GM13977 (cell line): ENCODE measurements at regions not wholly inside any gene's neighbourhood (a gene's known extent, or its start where the extent isn't known, plus 50 kb on each side); places are given as distances from the start of the nearest gene placed in this dataset.
"Not testable (repeated sequence)": the region's sequence is repeated elsewhere in the genome, so short reads cannot be mapped to it uniquely, and the experiment has no call there.

ENCODE experiments used
- DNase-seq: peaks from one replicate; pipeline ENCODE4 v3.0.0; 2012; ENCODE audit warnings: low spot score
- in situ Hi-C: fragments of 300-500 bp; cut with MboI; formaldehyde crosslinking; loops from one replicate; pipeline ENCODE4 v1.12.0; 2022; ENCODE audit warnings: low sequenced_read_pairs, low pct_unique_long_range_greater_than_20kb, mixed read lengths, inconsistent platforms; ENCODE audit not compliant: unreplicated experiment
- TF ChIP-seq, protein P1 (sequence below): IDR thresholded peaks from 2 replicates; pipeline ENCODE4 v1.5.1; 2012; ENCODE audit warnings: mild to moderate bottlenecking, control low read depth; ENCODE audit not compliant: insufficient read depth; ENCODE audit errors: extremely low read depth, missing control alignments

DNA sequence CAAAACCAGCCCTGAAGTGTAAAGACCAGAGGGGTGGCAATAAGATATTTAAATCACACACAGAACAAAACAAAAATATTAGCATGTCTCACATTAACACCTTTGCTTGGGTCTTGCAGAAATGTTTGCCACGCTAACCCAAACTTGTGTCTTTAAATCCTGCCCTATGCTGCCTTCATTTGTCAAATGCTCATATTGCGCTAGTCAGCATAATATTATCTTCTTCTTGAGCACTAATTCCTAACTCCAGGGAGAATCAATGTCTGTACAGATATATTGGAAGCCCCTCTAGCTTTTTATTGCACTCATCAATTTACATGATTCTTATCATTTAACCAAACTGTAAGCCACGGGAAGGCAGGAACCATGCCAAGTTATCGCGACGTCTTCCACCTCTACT lies 614.8 kb upstream of the SOX9 start:
- in situ Hi-C loops = no loop called here
- TF ChIP-seq, protein P1, sequence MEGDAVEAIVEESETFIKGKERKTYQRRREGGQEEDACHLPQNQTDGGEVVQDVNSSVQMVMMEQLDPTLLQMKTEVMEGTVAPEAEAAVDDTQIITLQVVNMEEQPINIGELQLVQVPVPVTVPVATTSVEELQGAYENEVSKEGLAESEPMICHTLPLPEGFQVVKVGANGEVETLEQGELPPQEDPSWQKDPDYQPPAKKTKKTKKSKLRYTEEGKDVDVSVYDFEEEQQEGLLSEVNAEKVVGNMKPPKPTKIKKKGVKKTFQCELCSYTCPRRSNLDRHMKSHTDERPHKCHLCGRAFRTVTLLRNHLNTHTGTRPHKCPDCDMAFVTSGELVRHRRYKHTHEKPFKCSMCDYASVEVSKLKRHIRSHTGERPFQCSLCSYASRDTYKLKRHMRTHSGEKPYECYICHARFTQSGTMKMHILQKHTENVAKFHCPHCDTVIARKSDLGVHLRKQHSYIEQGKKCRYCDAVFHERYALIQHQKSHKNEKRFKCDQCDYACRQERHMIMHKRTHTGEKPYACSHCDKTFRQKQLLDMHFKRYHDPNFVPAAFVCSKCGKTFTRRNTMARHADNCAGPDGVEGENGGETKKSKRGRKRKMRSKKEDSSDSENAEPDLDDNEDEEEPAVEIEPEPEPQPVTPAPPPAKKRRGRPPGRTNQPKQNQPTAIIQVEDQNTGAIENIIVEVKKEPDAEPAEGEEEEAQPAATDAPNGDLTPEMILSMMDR = no peak

DNA sequence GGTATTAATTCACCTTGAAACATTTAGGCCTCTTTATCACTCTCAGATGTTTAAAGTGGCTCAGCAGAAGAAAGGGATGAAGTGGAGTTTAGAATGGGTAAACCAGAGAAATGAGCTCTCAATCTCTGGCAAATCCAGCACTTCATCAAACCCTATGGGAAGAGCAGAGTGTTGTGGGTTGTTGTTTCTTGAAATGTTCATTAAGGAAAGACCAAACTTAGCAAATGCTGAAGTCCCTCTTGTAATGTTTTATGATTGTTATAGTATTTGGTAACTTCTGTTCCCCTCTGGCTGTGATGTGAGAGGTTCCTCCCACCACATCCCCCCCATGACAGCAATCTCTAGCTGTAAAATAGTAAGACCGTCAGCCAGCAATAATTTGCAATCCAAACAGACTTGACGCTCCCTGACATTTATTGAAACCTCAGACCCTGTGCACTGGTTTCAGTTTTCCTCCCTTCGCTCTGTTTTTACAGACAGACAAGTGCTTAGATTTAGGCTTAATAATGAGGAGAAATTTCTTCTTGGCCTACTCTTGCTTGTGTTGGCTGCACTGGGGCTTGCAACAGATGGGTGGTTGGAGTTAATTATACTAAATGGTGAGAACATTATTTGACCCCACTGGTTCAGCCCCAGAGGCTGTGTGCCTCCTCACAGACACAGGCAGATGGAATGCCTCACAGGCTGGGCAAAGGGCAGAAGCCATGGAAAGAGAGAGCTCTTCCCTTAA lies 609.4 kb upstream of the SOX9 start:
- no peak for DNase-seq
- TF ChIP-seq, protein P1 = no peak
- in situ Hi-C loops = no loop called here

More for the DNA sequence above, 614.8 kb upstream of the SOX9 start:
- no peak for DNase-seq

DNA sequence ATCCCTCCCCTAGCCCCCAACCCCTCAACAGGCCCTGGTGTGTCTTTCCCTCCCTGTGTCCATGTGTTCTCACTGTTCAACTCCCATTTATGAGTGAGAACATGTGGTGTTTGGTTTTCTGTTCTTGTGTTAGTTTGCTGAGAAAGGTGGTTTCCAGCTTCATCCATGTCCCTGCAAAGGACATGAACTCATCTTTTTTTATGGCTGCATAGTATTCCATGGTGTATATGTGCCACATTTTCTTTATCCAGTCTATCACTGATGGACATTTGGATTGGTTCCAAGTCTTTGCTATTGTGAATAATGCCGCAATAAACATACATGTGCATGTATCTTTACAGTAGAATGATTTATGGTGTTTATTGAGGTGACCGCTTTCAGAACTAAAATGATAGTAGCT lies 607.1 kb upstream of the SOX9 start:
- DNase-seq, in situ Hi-C loops: not testable (repeated sequence)

DNA sequence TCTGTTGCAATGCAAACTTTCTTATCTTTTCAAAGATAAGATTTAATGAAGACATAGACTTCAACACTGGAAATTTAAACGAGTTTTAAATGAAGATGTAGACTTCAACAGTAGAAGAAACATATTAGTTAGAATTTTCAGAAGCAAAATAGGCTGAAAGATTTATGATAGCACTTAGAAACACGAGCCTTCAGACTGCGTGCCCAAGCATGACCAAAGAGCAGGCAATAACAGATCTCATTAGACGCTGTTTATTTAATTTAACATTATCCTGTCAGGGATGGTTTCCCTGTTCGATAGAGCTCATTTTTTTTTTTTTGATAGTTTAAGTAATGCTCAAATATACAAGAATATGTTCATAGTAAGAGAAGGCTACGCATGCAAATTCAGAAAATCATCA lies 604.7 kb upstream of the SOX9 start:
- TF ChIP-seq, protein P1 = no peak
- in situ Hi-C loops = no loop called here
- no peak for DNase-seq

DNA sequence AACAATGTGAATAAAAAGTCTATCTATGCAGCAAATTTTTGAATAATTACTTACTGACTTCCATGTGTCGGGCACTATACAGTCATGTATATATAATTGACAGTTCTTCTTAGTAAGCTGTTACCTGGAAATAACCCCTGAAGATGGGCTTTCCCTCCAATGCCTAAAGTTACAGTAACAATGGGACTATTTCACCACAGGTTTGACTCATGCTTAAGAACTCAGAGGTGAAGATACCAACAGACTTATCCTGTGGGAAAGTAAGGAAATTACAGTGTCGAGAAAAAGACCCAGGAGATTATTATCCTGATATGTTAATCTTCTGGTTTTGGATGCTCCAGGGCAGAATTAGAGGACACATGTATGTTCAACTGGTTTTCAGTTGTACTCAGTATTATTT lies 601.5 kb upstream of the SOX9 start:
- TF ChIP-seq, protein P1 = no peak
- DNase-seq = no peak
- in situ Hi-C loops = no loop called here

DNA sequence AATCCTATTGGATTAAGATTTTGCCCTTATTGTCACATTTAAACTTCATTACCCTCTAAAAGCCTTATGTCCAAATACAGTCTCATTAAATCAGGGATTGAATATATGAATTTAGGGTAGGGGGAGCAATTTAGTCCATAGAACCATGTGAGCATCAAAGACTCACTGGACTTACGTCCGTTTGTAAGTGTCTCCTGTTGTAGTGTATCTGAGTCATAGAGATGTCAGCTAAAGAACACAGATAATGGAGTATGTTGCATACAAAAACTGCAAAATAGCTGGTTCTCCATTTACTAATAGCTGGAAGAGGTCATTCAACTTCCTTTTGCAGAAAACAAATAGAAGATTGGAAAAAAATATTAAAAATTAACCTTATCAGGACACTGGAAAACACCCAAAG lies 599.1 kb upstream of the SOX9 start:
- TF ChIP-seq, protein P1 = no peak
- DNase-seq = no peak

DNA sequence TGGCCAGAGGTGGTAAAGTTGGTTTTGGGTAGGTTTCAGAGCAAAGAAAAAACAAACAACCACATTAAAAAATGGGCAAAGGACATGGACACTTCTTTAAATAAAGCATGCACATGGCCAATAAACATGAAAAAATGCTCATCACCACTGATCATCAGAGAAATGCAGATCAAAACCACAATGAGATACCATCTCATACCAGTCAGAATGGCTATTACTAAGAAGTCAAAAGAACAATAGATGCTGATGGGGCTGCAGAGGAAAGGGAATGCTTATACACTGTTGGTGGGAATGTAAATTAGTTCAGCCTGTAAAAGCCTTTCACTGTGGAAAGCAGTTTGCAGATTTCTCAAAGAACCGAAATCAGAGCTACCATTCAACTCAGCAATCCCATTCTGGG lies 598.4 kb upstream of the SOX9 start:
- TF ChIP-seq, protein P1 = no peak
- in situ Hi-C loops = no loop called here
- no peak for DNase-seq

More for the DNA sequence above, 599.1 kb upstream of the SOX9 start:
- in situ Hi-C loops = no loop called here
